Osteocyte (in vitro differentiated cells): ENCODE measurements at regions not wholly inside any gene's neighbourhood (a gene's known extent, or its start where the extent isn't known, plus 50 kb on each side); places are given as distances from the start of the nearest gene placed in this dataset.

ENCODE experiments used
- DNase-seq: peaks from one replicate; pipeline ENCODE4 v3.0.0; 2021; ENCODE audit warnings: mixed read lengths; ENCODE audit not compliant: unreplicated experiment; ENCODE audit errors: extremely low spot score
- H3K27ac Mint-ChIP-seq: one replicate; pipeline ENCODE4 v1.8.0; 2021; ENCODE audit warnings: mild to moderate bottlenecking, mixed read lengths; ENCODE audit not compliant: unreplicated experiment
- H3K27me3 Mint-ChIP-seq: one replicate; pipeline ENCODE4 v1.8.0; 2021; ENCODE audit warnings: mixed read lengths; ENCODE audit not compliant: unreplicated experiment
- H3K36me3 Mint-ChIP-seq: one replicate; pipeline ENCODE4 v1.8.0; 2021; ENCODE audit warnings: mixed read lengths; ENCODE audit not compliant: unreplicated experiment
- H3K4me1 Mint-ChIP-seq: one replicate; pipeline ENCODE4 v1.8.0; 2021; ENCODE audit warnings: mixed read lengths; ENCODE audit not compliant: unreplicated experiment
- H3K4me3 Mint-ChIP-seq: one replicate; pipeline ENCODE4 v1.8.0; 2021; ENCODE audit warnings: mild to moderate bottlenecking, moderate library complexity, mixed read lengths; ENCODE audit not compliant: unreplicated experiment
- H3K9me3 Mint-ChIP-seq: one replicate; pipeline ENCODE4 v1.8.0; 2021; ENCODE audit warnings: mixed read lengths; ENCODE audit not compliant: unreplicated experiment
- TF ChIP-seq, protein P1 (sequence below): fragments of 200-600 bp; sonication (generic); IDR thresholded peaks from 2 replicates; pipeline ENCODE4 v1.5.0; 2021; ENCODE audit warnings: antibody characterized with exemption, mild to moderate bottlenecking, moderate library complexity

DNA sequence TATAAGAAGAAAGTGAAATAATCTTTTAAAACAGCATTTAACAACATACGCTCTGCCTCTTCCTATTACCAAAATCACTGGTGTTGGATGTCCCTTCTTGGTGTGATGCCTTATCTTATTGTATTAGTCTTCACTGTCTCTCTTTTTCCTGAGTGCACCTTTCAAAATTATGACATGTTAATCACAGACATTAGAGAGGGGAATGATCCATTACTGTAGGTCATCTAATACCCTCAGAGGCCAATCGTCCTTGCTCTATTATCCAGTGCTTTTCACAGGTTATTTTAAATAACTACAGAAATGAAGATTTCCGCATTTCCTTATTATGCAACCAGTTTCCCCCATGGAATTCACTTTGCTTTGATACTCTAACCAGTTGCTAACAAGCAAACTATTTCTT, 1292.7 kb downstream of the MAT2B start:
- Mint-ChIP-seq H3K27ac (no peak overlapping the region), H3K9me3 (peaks cover 13% of the 10 kb centered on the region)
- DNase-seq = no peak

DNA sequence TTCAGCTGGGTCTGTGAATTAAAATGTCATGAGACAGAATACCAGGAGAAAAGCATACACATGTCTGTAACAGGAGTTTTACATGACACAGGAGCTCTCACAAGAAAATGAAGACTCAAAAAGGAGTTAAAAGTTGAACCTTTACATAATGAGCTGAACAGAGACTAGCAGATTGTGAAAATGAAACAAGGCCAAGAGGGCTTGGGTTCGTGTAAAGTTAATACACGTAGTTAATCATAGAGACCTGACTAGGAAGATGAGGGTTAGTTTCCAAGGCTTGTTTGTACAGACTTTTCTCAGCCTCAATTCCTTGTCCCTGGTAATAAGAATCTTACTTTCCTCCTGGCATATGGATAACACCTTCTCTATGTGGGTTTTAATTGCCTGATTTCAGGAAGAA, 1294.0 kb downstream of the MAT2B start:
- Mint-ChIP-seq H3K27ac (no peak overlapping the region), H3K4me3 (no peak overlapping the region), H3K4me1 (no peaks in the 10 kb centered on the region), H3K36me3 (no peaks in the 10 kb centered on the region), H3K27me3 (no peaks in the 10 kb centered on the region), H3K9me3 (peaks cover 13% of the 10 kb centered on the region)
- no peak for DNase-seq
- TF ChIP-seq, protein P1, sequence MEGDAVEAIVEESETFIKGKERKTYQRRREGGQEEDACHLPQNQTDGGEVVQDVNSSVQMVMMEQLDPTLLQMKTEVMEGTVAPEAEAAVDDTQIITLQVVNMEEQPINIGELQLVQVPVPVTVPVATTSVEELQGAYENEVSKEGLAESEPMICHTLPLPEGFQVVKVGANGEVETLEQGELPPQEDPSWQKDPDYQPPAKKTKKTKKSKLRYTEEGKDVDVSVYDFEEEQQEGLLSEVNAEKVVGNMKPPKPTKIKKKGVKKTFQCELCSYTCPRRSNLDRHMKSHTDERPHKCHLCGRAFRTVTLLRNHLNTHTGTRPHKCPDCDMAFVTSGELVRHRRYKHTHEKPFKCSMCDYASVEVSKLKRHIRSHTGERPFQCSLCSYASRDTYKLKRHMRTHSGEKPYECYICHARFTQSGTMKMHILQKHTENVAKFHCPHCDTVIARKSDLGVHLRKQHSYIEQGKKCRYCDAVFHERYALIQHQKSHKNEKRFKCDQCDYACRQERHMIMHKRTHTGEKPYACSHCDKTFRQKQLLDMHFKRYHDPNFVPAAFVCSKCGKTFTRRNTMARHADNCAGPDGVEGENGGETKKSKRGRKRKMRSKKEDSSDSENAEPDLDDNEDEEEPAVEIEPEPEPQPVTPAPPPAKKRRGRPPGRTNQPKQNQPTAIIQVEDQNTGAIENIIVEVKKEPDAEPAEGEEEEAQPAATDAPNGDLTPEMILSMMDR = no peak

More for the DNA sequence above, 1292.7 kb downstream of the MAT2B start:
- no peaks in the 10 kb centered on the region for H3K36me3 Mint-ChIP-seq
- H3K4me3 Mint-ChIP-seq = no peak overlapping the region
- TF ChIP-seq, protein P1 = no peak
- H3K4me1 Mint-ChIP-seq = no peaks in the 10 kb centered on the region
- no peaks in the 10 kb centered on the region for H3K27me3 Mint-ChIP-seq

DNA sequence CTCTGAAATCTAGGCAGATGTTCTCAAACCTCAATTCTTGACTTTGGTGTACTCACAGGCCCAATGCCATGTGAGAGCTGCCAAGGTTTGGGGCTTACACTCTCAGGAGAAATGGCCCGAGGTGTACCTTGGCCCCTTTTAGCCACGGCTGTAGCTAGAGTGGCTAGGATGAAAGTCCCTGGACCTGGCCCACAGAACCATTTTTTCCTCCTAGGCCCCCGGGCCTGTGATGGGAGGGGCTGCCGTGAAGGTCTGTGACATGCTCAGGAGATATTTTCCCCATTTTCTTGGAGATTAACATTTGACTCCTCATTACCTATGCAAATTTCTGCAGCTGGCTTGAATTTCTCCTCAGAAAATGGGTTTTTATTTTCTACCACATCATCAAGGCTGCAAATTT, 1296.5 kb downstream of the MAT2B start:
- Mint-ChIP-seq H3K4me1 (no peaks in the 10 kb centered on the region), H3K27ac (no peak overlapping the region), H3K9me3 (peaks cover 17% of the 10 kb centered on the region), H3K36me3 (no peaks in the 10 kb centered on the region), H3K27me3 (no peaks in the 10 kb centered on the region), H3K4me3 (no peak overlapping the region)
- TF ChIP-seq, protein P1 = no peak
- DNase-seq = no peak

DNA sequence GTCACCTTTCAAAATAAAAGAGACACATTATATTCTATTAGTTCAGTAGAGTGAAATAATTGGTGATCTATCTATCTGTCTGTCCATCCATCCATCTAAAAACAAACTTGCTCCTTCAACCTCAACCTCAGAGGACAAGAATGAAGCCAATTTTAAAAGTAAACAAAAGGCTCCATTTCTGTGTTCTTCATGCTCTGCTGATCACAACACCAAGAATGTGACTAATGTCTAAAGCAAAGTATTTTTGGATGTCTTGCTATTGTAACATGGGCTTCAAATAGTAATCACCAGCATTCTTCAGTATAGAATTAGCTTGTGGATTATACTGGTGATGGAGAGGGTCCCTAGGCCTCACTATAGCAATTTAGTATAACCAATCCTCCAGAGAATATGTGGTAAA, 1304.4 kb downstream of the MAT2B start:
- Mint-ChIP-seq H3K27me3 (no peaks in the 10 kb centered on the region), H3K27ac (no peak overlapping the region), H3K9me3 (peaks cover 1% of the 10 kb centered on the region), H3K36me3 (no peaks in the 10 kb centered on the region), H3K4me1 (no peaks in the 10 kb centered on the region), H3K4me3 (no peak overlapping the region)
- TF ChIP-seq, protein P1 = no peak
- DNase-seq = no peak

DNA sequence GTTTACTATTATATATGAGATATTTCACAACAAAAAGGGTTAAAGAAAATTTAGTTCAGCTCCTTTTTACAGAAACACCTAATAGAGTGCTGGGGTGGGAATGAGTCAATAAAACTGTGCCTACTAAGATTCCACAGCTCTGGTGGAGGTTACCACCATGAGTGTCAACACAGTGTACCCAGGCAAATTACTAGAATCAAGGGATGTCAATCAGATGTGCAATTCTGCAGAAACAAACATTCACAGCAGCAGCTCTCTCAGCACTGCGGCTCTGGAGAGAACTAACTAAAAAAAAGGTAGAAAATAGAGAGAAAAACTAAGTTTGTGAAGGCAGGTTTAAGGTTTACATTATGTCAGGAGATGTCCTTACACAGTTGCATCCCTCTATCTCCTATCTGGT, 1313.0 kb downstream of the MAT2B start:
- Mint-ChIP-seq H3K36me3 (no peaks in the 10 kb centered on the region), H3K27ac (no peak overlapping the region), H3K4me1 (no peaks in the 10 kb centered on the region), H3K27me3 (no peaks in the 10 kb centered on the region), H3K9me3 (no peaks in the 10 kb centered on the region), H3K4me3 (no peak overlapping the region)
- DNase-seq = no peak
- TF ChIP-seq, protein P1 = no peak
